Chondrocyte (in vitro differentiated cells): ENCODE measurements at regions not wholly inside any gene's neighbourhood (a gene's known extent, or its start where the extent isn't known, plus 50 kb on each side); places are given as distances from the start of the nearest gene placed in this dataset.
A peak's percentile ranks its signal among the peaks of the same experiment; 100 is the strongest.

Source experiments
- DNase-seq: peaks from one replicate; pipeline ENCODE4 v3.0.0; 2021; ENCODE audit warnings: mixed read lengths, low spot score
- H3K27ac Mint-ChIP-seq: one replicate; pipeline ENCODE4 v1.8.0; 2021; ENCODE audit warnings: mild to moderate bottlenecking, moderate library complexity, mixed read lengths; ENCODE audit not compliant: unreplicated experiment
- H3K27me3 Mint-ChIP-seq: 2 replicates; pipeline ENCODE4 v1.8.0; 2021; ENCODE audit warnings: low read depth, mixed read lengths
- H3K36me3 Mint-ChIP-seq: 2 replicates; pipeline ENCODE4 v1.8.0; 2021; ENCODE audit warnings: low read depth, mixed read lengths
- H3K4me1 Mint-ChIP-seq: 2 replicates; pipeline ENCODE4 v1.8.0; 2021; ENCODE audit warnings: low read depth, mild to moderate bottlenecking, mixed read lengths
- H3K4me3 Mint-ChIP-seq: one replicate; pipeline ENCODE4 v1.8.0; 2021; ENCODE audit warnings: mild to moderate bottlenecking, moderate library complexity, mixed read lengths; ENCODE audit not compliant: unreplicated experiment
- H3K9me3 Mint-ChIP-seq: 2 replicates; pipeline ENCODE4 v1.8.0; 2021; ENCODE audit warnings: low read depth, mixed read lengths
- CTCF ChIP-seq: fragments of 200-600 bp; sonication (generic); IDR thresholded peaks from 2 replicates; pipeline ENCODE4 v1.5.0; 2021; ENCODE audit warnings: antibody characterized with exemption, mild to moderate bottlenecking, moderate library complexity

GRCh38 chr4:23355258-23355657, 534.6 kb downstream of the PPARGC1A start:
- no peak for TF ChIP-seq CTCF
- H3K4me1 Mint-ChIP-seq: peaks cover 12% of the 10 kb centered on the region
- H3K9me3 Mint-ChIP-seq: no peaks in the 10 kb centered on the region
- no peak overlapping the region for H3K4me3 Mint-ChIP-seq
- H3K27ac Mint-ChIP-seq: no peak overlapping the region
- no peaks in the 10 kb centered on the region for H3K27me3 Mint-ChIP-seq
- H3K36me3 Mint-ChIP-seq: no peaks in the 10 kb centered on the region
- no peak for DNase-seq

GRCh38 chr4:23353200-23353599, 536.6 kb downstream of the PPARGC1A start:
- Mint-ChIP-seq H3K9me3 (no peaks in the 10 kb centered on the region), H3K27me3 (no peaks in the 10 kb centered on the region), H3K27ac (no peak overlapping the region), H3K4me3 (no peak overlapping the region), H3K4me1 (peaks cover 11% of the 10 kb centered on the region), H3K36me3 (no peaks in the 10 kb centered on the region)
- DNase-seq: no peak
- TF ChIP-seq CTCF: no peak

GRCh38 chr4:23348789-23349498, 540.9 kb downstream of the PPARGC1A start:
- no peak overlapping the region for H3K27ac Mint-ChIP-seq
- TF ChIP-seq CTCF: no peak
- H3K4me3 Mint-ChIP-seq: no peak overlapping the region
- H3K4me1 Mint-ChIP-seq: peaks cover 12% of the 10 kb centered on the region
- H3K36me3 Mint-ChIP-seq: no peaks in the 10 kb centered on the region
- H3K9me3 Mint-ChIP-seq: no peaks in the 10 kb centered on the region
- no peaks in the 10 kb centered on the region for H3K27me3 Mint-ChIP-seq
- no peak for DNase-seq

GRCh38 chr4:23337292-23337691, 552.6 kb downstream of the PPARGC1A start:
- Mint-ChIP-seq H3K9me3 (no peaks in the 10 kb centered on the region), H3K4me1 (peaks cover 9% of the 10 kb centered on the region), H3K36me3 (no peaks in the 10 kb centered on the region), H3K27ac (no peak overlapping the region), H3K4me3 (no peak overlapping the region), H3K27me3 (peaks cover 4% of the 10 kb centered on the region)
- DNase-seq: no peak
- TF ChIP-seq CTCF: peak; percentile 67

GRCh38 chr4:23333946-23334878, 555.6 kb downstream of the PPARGC1A start:
- H3K4me3 Mint-ChIP-seq: no peak overlapping the region
- no peak for DNase-seq

More at GRCh38 chr4:23333946-23334878, 555.6 kb downstream of the PPARGC1A start:
- TF ChIP-seq CTCF: peak; percentile 35
- Mint-ChIP-seq H3K27me3 (no peaks in the 10 kb centered on the region), H3K9me3 (no peaks in the 10 kb centered on the region), H3K4me1 (peaks cover 9% of the 10 kb centered on the region), H3K36me3 (no peaks in the 10 kb centered on the region), H3K27ac (no peak overlapping the region)
